ENCODE measurements at regions not wholly inside any gene's neighbourhood (a gene's known extent, or its start where the extent isn't known, plus 50 kb on each side); places are given as distances from the start of the nearest gene placed in this dataset.
A peak's percentile ranks its signal among the peaks of the same experiment; 100 is the strongest.
"Not testable (repeated sequence)": the region's sequence is repeated elsewhere in the genome, so short reads cannot be mapped to it uniquely, and the experiment has no call there.

GRCh38 chr7:45807832-45808231, 65.0 kb downstream of the CCDC201 start:
- H3K27me3 ChIP-seq (ENCODE audit: control insufficient read depth, insufficient read depth, low read length); FAIRE-seq: not testable (repeated sequence)

GRCh38 chr7:45802214-45802613, 70.7 kb downstream of the CCDC201 start:
- H3K4me3 ChIP-seq (ENCODE audit: low read depth, low read length); H3K27me3 ChIP-seq (ENCODE audit: control insufficient read depth, insufficient read depth, low read length); H3K36me3 ChIP-seq (ENCODE audit: control insufficient read depth, insufficient read depth, low read length); FAIRE-seq: not testable (repeated sequence)
- DNase-seq (ENCODE audit: low read depth): peak; percentile 0

More at GRCh38 chr7:45807832-45808231, 65.0 kb downstream of the CCDC201 start:
- DNase-seq (ENCODE audit: low read depth); H3K36me3 ChIP-seq (ENCODE audit: control insufficient read depth, insufficient read depth, low read length); H3K4me3 ChIP-seq (ENCODE audit: low read depth, low read length): not testable (repeated sequence)

GRCh38 chr7:45797264-45797663, 75.6 kb downstream of the CCDC201 start:
- not testable (repeated sequence) for H3K4me3 ChIP-seq (ENCODE audit: low read depth, low read length); H3K36me3 ChIP-seq (ENCODE audit: control insufficient read depth, insufficient read depth, low read length); H3K27me3 ChIP-seq (ENCODE audit: control insufficient read depth, insufficient read depth, low read length); FAIRE-seq
- peak; percentile 79 for DNase-seq (ENCODE audit: low read depth)

GRCh38 chr7:45789641-45790040, 83.2 kb downstream of the CCDC201 start:
- DNase-seq (ENCODE audit: low read depth); FAIRE-seq; H3K36me3 ChIP-seq (ENCODE audit: control insufficient read depth, insufficient read depth, low read length); H3K27me3 ChIP-seq (ENCODE audit: control insufficient read depth, insufficient read depth, low read length); H3K4me3 ChIP-seq (ENCODE audit: low read depth, low read length): not testable (repeated sequence)

- not testable (repeated sequence) for H3K4me3 ChIP-seq (ENCODE audit: low read depth, low read length); H3K36me3 ChIP-seq (ENCODE audit: control insufficient read depth, insufficient read depth, low read length); FAIRE-seq; DNase-seq (ENCODE audit: low read depth); H3K27me3 ChIP-seq (ENCODE audit: control insufficient read depth, insufficient read depth, low read length)
Measured at GRCh38 chr7:45785724-45786123, 87.2 kb downstream of the CCDC201 start.

GRCh38 chr7:45784775-45785174, 88.1 kb downstream of the CCDC201 start:
- FAIRE-seq; H3K4me3 ChIP-seq (ENCODE audit: low read depth, low read length); H3K27me3 ChIP-seq (ENCODE audit: control insufficient read depth, insufficient read depth, low read length); H3K36me3 ChIP-seq (ENCODE audit: control insufficient read depth, insufficient read depth, low read length); DNase-seq (ENCODE audit: low read depth): not testable (repeated sequence)

Data from bronchial epithelial cell (primary cell).